K562 (cell line): ENCODE measurements at regions not wholly inside any gene's neighbourhood (a gene's known extent, or its start where the extent isn't known, plus 50 kb on each side); places are given as distances from the start of the nearest gene placed in this dataset.

ENCODE experiments used
- ATAC-seq: fragments of 200-7000 bp; cut with Tn5 transposase; 3 replicates; pipeline ENCODE4 v1.9.1; 2020; ENCODE audit warnings: moderate library complexity
- BruUV-seq: library from RNA; stranded (reverse); fragments of 400-500 nt; replicated peaks from 2 replicates; lab custom pipeline; 2021; lab: Mats Ljungman, UMichigan
- CTCF ChIA-PET: fragments of 300-600 bp; formaldehyde crosslinking; extraction: SDS; loops from one replicate; lab custom pipeline; 2021; ENCODE audit warnings: low intra/inter-chr PET ratio; lab: Yijun Ruan, JAX
- POLR2A ChIA-PET: fragments of 300-600, 350-650 bp; sonication (Branson Sonifier 250); formaldehyde crosslinking; extraction: SDS; loops from one replicate; lab custom pipeline; 2021; ENCODE audit warnings: antibody characterized with exemption, inconsistent platforms; lab: Yijun Ruan, JAX
- DNase-seq, 4 experiments: peaks; one replicate each; pipeline versions ENCODE4 v3.0.0 to v3.0.0-alpha.2; 2011 to 2018; ENCODE audit warnings: low spot score in 3 of 4, mixed read lengths in 3 of 4; ENCODE audit errors: extremely low read depth in 1 of 4
- FAIRE-seq: peaks from 2 replicates; lab custom pipeline; 2011; peaks lifted over from hg19 to GRCh38; lab: Jason Lieb, UNC
- H2AFZ ChIP-seq: 2 replicates; pipeline ENCODE4 v1.6.0; 2011; ENCODE audit warnings: low read depth, low read length, control low read depth, inconsistent platforms
- H3K27ac ChIP-seq: fragments of 200-600 bp; 3 replicates; pipeline ENCODE4 v1.8.0; 2011; ENCODE audit warnings: low read depth, mild to moderate bottlenecking, control low read depth, inconsistent platforms, low read length, moderate library complexity, mixed read lengths; ENCODE audit errors: extremely low read depth
- H3K27me3 ChIP-seq, 2 experiments: fragments of 300-600 bp in 1 of 2; 2 replicates in 1 of 2; 3 replicates in 1 of 2; pipeline versions ENCODE4 v1.6.0 to v1.8.0; 2011; ENCODE audit warnings: inconsistent platforms in 2 of 2, low read length in 2 of 2, mild to moderate bottlenecking in 1 of 2, mixed read lengths in 1 of 2, moderate library complexity in 1 of 2; ENCODE audit not compliant: control insufficient read depth in 2 of 2, insufficient read depth in 2 of 2
- H3K36me3 ChIP-seq: fragments of 300-600 bp; 3 replicates; pipeline ENCODE4 v1.8.0; 2011; ENCODE audit warnings: mild to moderate bottlenecking, low read length, inconsistent platforms; ENCODE audit not compliant: control insufficient read depth, insufficient read depth
- H3K4me1 ChIP-seq, 2 experiments: fragments of 200-600 bp in 1 of 2; replicated peaks in 1 of 2; 2 replicates in 1 of 2; 3 replicates in 1 of 2; pipeline versions ENCODE4 v1.5.1 to v1.8.0; 2011; ENCODE audit warnings: inconsistent platforms in 2 of 2, low read length in 2 of 2, mild to moderate bottlenecking in 1 of 2, mixed read lengths in 1 of 2, moderate library complexity in 1 of 2; ENCODE audit not compliant: control insufficient read depth in 2 of 2, insufficient read depth in 2 of 2
- H3K4me2 ChIP-seq: 2 replicates; pipeline ENCODE4 v1.6.1; 2011; ENCODE audit warnings: low read length, control low read depth, inconsistent platforms, mixed read lengths; ENCODE audit not compliant: insufficient read depth
- H3K4me3 ChIP-seq: fragments of 200-600 bp; sonication (generic), shearing (Covaris generic); 2 replicates; pipeline ENCODE4 v1.5.1; 2016; ENCODE audit warnings: control low read depth, inconsistent platforms
- H3K79me2 ChIP-seq: fragments of 200-600 bp; 3 replicates; pipeline ENCODE4 v1.8.0; 2011; ENCODE audit warnings: low read length, inconsistent platforms; ENCODE audit not compliant: control insufficient read depth, insufficient read depth
- H3K9ac ChIP-seq, 2 experiments: 2 replicates each; pipeline versions ENCODE4 v1.6.0 to v1.6.1; 2011; ENCODE audit warnings: low read depth in 2 of 2, low read length in 2 of 2, control low read depth in 1 of 2, inconsistent platforms in 1 of 2, mild to moderate bottlenecking in 1 of 2, mixed read lengths in 1 of 2; ENCODE audit not compliant: insufficient read depth in 1 of 2
- H3K9me1 ChIP-seq: one replicate; pipeline ENCODE4 v1.6.0; 2011; ENCODE audit warnings: inconsistent platforms, mild to moderate bottlenecking, low read length, moderate library complexity; ENCODE audit not compliant: control insufficient read depth, insufficient read depth
- H3K9me3 ChIP-seq: replicated peaks from 2 replicates; pipeline ENCODE4 v1.5.1; 2011; ENCODE audit warnings: low read depth, low read length, inconsistent platforms; ENCODE audit not compliant: control insufficient read depth, insufficient read depth
- H4K20me1 ChIP-seq: replicated peaks from 2 replicates; pipeline ENCODE4 v1.6.1; 2011; ENCODE audit warnings: low read length, inconsistent platforms, mixed read lengths; ENCODE audit not compliant: control insufficient read depth, insufficient read depth
- CHD1 ChIP-seq: fragments of 200-600 bp; sonication (generic); IDR thresholded peaks from one replicate; pipeline ENCODE4 v1.6.1; 2012; ENCODE audit warnings: mild to moderate bottlenecking, moderate library complexity, low read length, inconsistent platforms
- ETS2 ChIP-seq: IDR thresholded peaks from 2 replicates; pipeline ENCODE4 v1.6.1; 2016; ENCODE audit warnings: borderline replicate concordance, missing genetic modification characterization, mild to moderate bottlenecking, moderate library complexity, missing compliant biosample characterization; ENCODE audit not compliant: poor library complexity, severe bottlenecking
- NR2C2 ChIP-seq, 2 experiments: fragments of 200-800 bp in 1 of 2; sonication (Bioruptor generic) in 1 of 2; sonication (generic) in 1 of 2; formaldehyde crosslinking in 1 of 2; IDR thresholded peaks; 2 replicates each; pipeline versions ENCODE4 v1.6.1 to v1.8.0; 2016 to 2022; ENCODE audit warnings: mild to moderate bottlenecking in 1 of 2, missing compliant biosample characterization in 1 of 2, missing genetic modification characterization in 1 of 2, missing genetic modification reagents in 1 of 2
- PPARD ChIP-seq: fragments of 250-450 bp; sonication (Bioruptor Pico); IDR thresholded peaks from 2 replicates; pipeline ENCODE4 v1.8.0; 2022; ENCODE audit warnings: inconsistent platforms, mild to moderate bottlenecking, moderate library complexity
- SRSF9 ChIP-seq: fragments of 200-400 bp; formaldehyde crosslinking; IDR thresholded peaks from 2 replicates; pipeline ENCODE4 v1.6.1; 2017; ENCODE audit warnings: low read depth, low read length, borderline replicate concordance
- TEAD2 ChIP-seq: fragments of 450-650 bp; IDR thresholded peaks from 2 replicates; pipeline ENCODE4 v1.6.1; 2016; ENCODE audit warnings: missing genetic modification characterization, control low read depth, missing compliant biosample characterization
- XRCC3 ChIP-seq: fragments of 450-650 bp; IDR thresholded peaks from 2 replicates; pipeline ENCODE4 v1.6.1; 2017; ENCODE audit warnings: mild to moderate bottlenecking, moderate library complexity
- ZNF140 ChIP-seq: fragments of 250-450 bp; sonication (Bioruptor Pico); IDR thresholded peaks from 2 replicates; pipeline ENCODE4 v1.8.0; 2021; ENCODE audit warnings: moderate library complexity, mild to moderate bottlenecking, inconsistent platforms
- ZNF384 ChIP-seq: IDR thresholded peaks from 2 replicates; pipeline ENCODE4 v1.6.1; 2012; ENCODE audit warnings: low read depth, low read length, improper control_type of control experiment
- WGBS: fragments of 100-300 bp; shearing (Covaris generic); methylation state at CpG from one replicate; pipeline ENCODE4 v1.1.6; 2016; ENCODE audit warnings: low coverage, mixed read lengths; ENCODE audit not compliant: insufficient coverage; ENCODE audit errors: missing lambda C conversion rate; 5-methylcytosine and 5-hydroxymethylcytosine counted together
- in situ Hi-C: fragments of 300-500 bp; cut with MboI; formaldehyde crosslinking; loops from 4 replicates; pipeline ENCODE4 v1.15.0; 2018; ENCODE audit warnings: inconsistent platforms, mixed read lengths
- intact Hi-C: fragments of 100-400 bp; cut with micrococcal nuclease; formaldehyde crosslinking; loops from 2 replicates; pipeline ENCODE4 v1.14.2; 2022
- TF ChIP-seq, protein P1 (sequence below): sonication (generic); formaldehyde crosslinking; IDR thresholded peaks from 2 replicates; pipeline ENCODE4 v1.8.0; 2022; ENCODE audit warnings: mild to moderate bottlenecking, missing genetic modification reagents

DNA sequence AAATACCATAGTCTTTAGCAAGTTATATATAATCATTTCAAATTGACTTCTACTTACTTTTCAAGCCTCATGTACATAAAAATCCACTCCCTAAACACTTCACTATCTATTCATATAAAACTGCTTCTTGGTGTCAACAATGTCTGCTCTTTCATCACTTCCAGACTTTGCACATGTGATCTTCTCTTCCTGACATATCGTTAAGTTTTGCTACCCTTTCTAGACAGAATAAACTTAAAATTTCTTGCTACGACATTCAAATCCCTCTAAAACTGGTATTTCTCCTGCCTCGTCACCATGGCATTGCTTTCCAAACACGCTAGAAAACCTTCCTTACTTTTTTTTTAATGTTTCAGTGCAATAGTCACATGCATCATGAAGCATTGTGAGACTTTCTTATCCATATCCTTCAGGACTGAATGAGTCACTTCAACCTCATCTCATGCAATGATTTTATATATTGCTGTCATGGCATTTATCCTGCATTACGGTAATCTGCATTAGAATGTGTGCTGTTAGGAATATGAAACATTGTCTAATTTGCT lies 122.8 kb downstream of the GMNC start:
- Histone ChIP-seq H3K36me3 (no peaks in the 10 kb centered on the region), H3K4me1 (no peaks in the 10 kb centered on the region), H2AFZ (no peak overlapping the region), H3K4me2 (no peak overlapping the region), H3K9ac (no peak overlapping the region), H3K9me3 (no peaks in the 10 kb centered on the region; the same call in 1 of the 2 replicates), H3K4me3 (no peak overlapping the region), H3K79me2 (no peaks in the 10 kb centered on the region), H3K27ac (no peak overlapping the region), H3K27me3 (no peaks in the 10 kb centered on the region), H3K9me1 (no peaks in the 10 kb centered on the region)
- BruUV-seq, result no TSS peak
- ChIA-PET POLR2A (no interaction called here), CTCF (no interaction called here)
- FAIRE-seq, result no peak
- in situ Hi-C loops, result no loop called here
- DNase-seq, result no peak
- WGBS, result under 1% methylated on average over 5 of the region's 5 CpGs
- ATAC-seq, result no peak
- intact Hi-C loops, result no loop called here
- TF ChIP-seq PPARD (no peak), NR2C2 (CRISPR knock-in tag; IDR thresholded peaks at IDR 0.05) (no peak), NR2C2 (tag; IDR thresholded peaks at IDR 0.05) (no peak), TEAD2 (tag) (no peak), ETS2 (tag) (no peak)
- TF ChIP-seq, all 486 proteins: peak for 0
- H4K20me1 ChIP-seq, result no peaks in the 10 kb centered on the region

DNA sequence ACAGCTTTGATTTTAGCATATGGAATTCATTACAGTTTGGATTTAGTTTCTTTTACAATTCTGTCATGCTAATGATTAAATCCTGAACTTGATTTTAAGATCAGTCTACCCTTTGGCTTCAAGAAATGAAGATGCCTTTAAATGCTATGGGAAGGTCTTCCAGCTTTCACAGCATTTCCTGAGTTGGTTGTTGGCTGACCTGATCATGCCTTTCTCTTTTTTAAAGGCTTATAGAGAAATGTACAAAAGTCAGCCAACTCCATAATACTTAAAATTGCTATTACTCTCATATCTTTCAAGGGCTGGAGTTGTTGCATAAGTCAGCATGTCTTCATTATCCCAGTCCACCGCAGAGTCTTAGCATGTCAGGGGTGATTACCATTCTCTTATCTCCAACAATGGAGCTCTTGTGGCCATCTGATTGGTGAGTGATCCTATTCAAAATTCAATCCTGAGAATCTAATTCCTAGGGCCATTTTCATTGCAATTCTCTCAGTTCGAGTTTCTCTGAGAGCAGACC lies 123.8 kb downstream of the GMNC start:
- WGBS, result 0% methylated on average over 2 of the region's 2 CpGs
- TF ChIP-seq ZNF140 (CRISPR knock-in tag) (no peak), XRCC3 (no peak), ZNF384 (no peak), CHD1 (no peak), SRSF9 (no peak)
- TF ChIP-seq, protein P1, sequence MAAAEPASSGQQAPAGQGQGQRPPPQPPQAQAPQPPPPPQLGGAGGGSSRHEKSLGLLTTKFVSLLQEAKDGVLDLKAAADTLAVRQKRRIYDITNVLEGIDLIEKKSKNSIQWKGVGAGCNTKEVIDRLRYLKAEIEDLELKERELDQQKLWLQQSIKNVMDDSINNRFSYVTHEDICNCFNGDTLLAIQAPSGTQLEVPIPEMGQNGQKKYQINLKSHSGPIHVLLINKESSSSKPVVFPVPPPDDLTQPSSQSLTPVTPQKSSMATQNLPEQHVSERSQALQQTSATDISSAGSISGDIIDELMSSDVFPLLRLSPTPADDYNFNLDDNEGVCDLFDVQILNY (CRISPR knock-in tag), result no peak
- TF ChIP-seq, all 486 proteins: peak for 0
- Histone ChIP-seq H3K4me1 (no peaks in the 10 kb centered on the region), H2AFZ (no peak overlapping the region), H3K27ac (no peak overlapping the region), H3K36me3 (no peaks in the 10 kb centered on the region), H3K27me3 (no peaks in the 10 kb centered on the region), H3K4me2 (no peak overlapping the region), H3K9me3 (no peaks in the 10 kb centered on the region; the same call in 1 of the 2 replicates), H3K9me1 (no peaks in the 10 kb centered on the region), H4K20me1 (no peaks in the 10 kb centered on the region), H3K79me2 (no peaks in the 10 kb centered on the region), H3K4me3 (no peak overlapping the region), H3K9ac (no peak overlapping the region)
- in situ Hi-C loops, result no loop called here
- no TSS peak for BruUV-seq
- intact Hi-C loops, result no loop called here
- CTCF ChIA-PET, result no interaction called here
- ATAC-seq (no peak), DNase-seq (no peak), FAIRE-seq (no peak)
- POLR2A ChIA-PET, result no interaction called here
